ENCODE measurements at regions not wholly inside any gene's neighbourhood (a gene's known extent, or its start where the extent isn't known, plus 50 kb on each side); places are given as distances from the start of the nearest gene placed in this dataset.

- no peak for TF ChIP-seq EP300 (IDR thresholded peaks at IDR 0.05)
- TF ChIP-seq CTCF (IDR thresholded peaks at IDR 0.05), result no peak
Observed at GRCh38 chr6:103085801-103086200, 1692.3 kb downstream of the GRIK2 start.

Data from esophagus muscularis mucosa (tissue), 3 donors.